Tibial artery (tissue), 4 donors: ENCODE measurements at regions not wholly inside any gene's neighbourhood (a gene's known extent, or its start where the extent isn't known, plus 50 kb on each side); places are given as distances from the start of the nearest gene placed in this dataset.

Experiments
- DNase-seq, 2 donors: peaks; one replicate each; pipeline ENCODE4 v3.0.0-alpha.2; 2019
- H3K27ac ChIP-seq, 2 donors: fragments of 200-600 bp; sonication (generic) in 1 of 2; 1 replicate in 1 of 2; 2 replicates in 1 of 2; pipeline ENCODE4 v1.5.1; 2018 to 2019; ENCODE audit warnings: mild to moderate bottlenecking in 1 of 2
- H3K27me3 ChIP-seq, 2 donors: fragments of 200-600 bp; sonication (generic) in 1 of 2; one replicate each; pipeline versions ENCODE4 v1.5.1 to v1.6.0; 2016 to 2019
- H3K36me3 ChIP-seq, 3 donors: fragments of 200-600 bp; sonication (generic) in 2 of 3; one replicate each; pipeline ENCODE4 v1.5.1; 2016 to 2019; ENCODE audit warnings: mild to moderate bottlenecking in 2 of 3
- H3K4me1 ChIP-seq, 4 donors: fragments of 200-600 bp; sonication (generic) in 2 of 4; 1 replicate in 3 of 4; 2 replicates in 1 of 4; pipeline ENCODE4 v1.5.1; 2016 to 2019
- H3K4me3 ChIP-seq, 2 donors: fragments of 200-600 bp; sonication (generic) in 1 of 2; 1 replicate in 1 of 2; 2 replicates in 1 of 2; pipeline ENCODE4 v1.5.1; 2018 to 2019; ENCODE audit warnings: mild to moderate bottlenecking in 2 of 2
- H3K9me3 ChIP-seq, 3 donors: fragments of 200-600 bp; sonication (generic) in 1 of 3; one replicate each; pipeline ENCODE4 v1.5.1; 2016 to 2019
- CTCF ChIP-seq, 2 experiments: fragments of 200-600 bp in 1 of 2; fragments of 450-650 bp in 1 of 2; IDR thresholded peaks; one replicate each; pipeline ENCODE4 v1.5.1; 2017 to 2019; ENCODE audit warnings: antibody characterized with exemption in 2 of 2, mild to moderate bottlenecking in 1 of 2, moderate library complexity in 1 of 2
- intact Hi-C: fragments of 100-400 bp; cut with DNase I; formaldehyde crosslinking; loops from one replicate; pipeline ENCODE4 v1.15.0; 2023; ENCODE audit warnings: low total_unique reads

GRCh38 chr4:166655231-166655630, 579.1 kb downstream of the SPOCK3 start:
- DNase-seq: no peak
- intact Hi-C loops: no loop called here

GRCh38 chr4:166655705-166656104, 578.6 kb downstream of the SPOCK3 start:
- TF ChIP-seq CTCF (IDR thresholded peaks at IDR 0.05): no peak
- Histone ChIP-seq H3K27ac (no peak overlapping the region), H3K4me3 (no peak overlapping the region), H3K36me3 (no peaks in the 10 kb centered on the region), H3K4me1 (no peaks in the 10 kb centered on the region), H3K9me3 (no peaks in the 10 kb centered on the region), H3K27me3 (no peaks in the 10 kb centered on the region)
- DNase-seq: no peak
- intact Hi-C loops: no loop called here

More at GRCh38 chr4:166655231-166655630, 579.1 kb downstream of the SPOCK3 start:
- Histone ChIP-seq H3K9me3 (no peaks in the 10 kb centered on the region), H3K27me3 (no peaks in the 10 kb centered on the region), H3K4me3 (no peak overlapping the region), H3K36me3 (no peaks in the 10 kb centered on the region), H3K27ac (no peak overlapping the region), H3K4me1 (no peaks in the 10 kb centered on the region)
- no peak for TF ChIP-seq CTCF (IDR thresholded peaks at IDR 0.05)

- no peak for TF ChIP-seq CTCF (IDR thresholded peaks at IDR 0.05)
- intact Hi-C loops: no loop called here
- no peaks in the 10 kb centered on the region for H3K36me3 ChIP-seq
- no peaks in the 10 kb centered on the region for H3K9me3 ChIP-seq
- DNase-seq: no peak
- H3K27ac ChIP-seq: no peak overlapping the region
- H3K27me3 ChIP-seq: no peaks in the 10 kb centered on the region
- no peaks in the 10 kb centered on the region for H3K4me1 ChIP-seq
- H3K4me3 ChIP-seq: no peak overlapping the region
Observed at GRCh38 chr4:166657261-166657660, 577.0 kb downstream of the SPOCK3 start.

GRCh38 chr4:166658585-166658984, 575.7 kb downstream of the SPOCK3 start:
- no peak overlapping the region for H3K27ac ChIP-seq
- H3K9me3 ChIP-seq: no peaks in the 10 kb centered on the region
- intact Hi-C loops: no loop called here
- no peaks in the 10 kb centered on the region for H3K27me3 ChIP-seq
- no peaks in the 10 kb centered on the region for H3K4me1 ChIP-seq
- no peaks in the 10 kb centered on the region for H3K36me3 ChIP-seq
- no peak for TF ChIP-seq CTCF (IDR thresholded peaks at IDR 0.05)
- H3K4me3 ChIP-seq: no peak overlapping the region
- DNase-seq: no peak

- Histone ChIP-seq H3K4me1 (no peaks in the 10 kb centered on the region), H3K27me3 (no peaks in the 10 kb centered on the region), H3K9me3 (no peaks in the 10 kb centered on the region), H3K4me3 (no peak overlapping the region), H3K36me3 (no peaks in the 10 kb centered on the region), H3K27ac (no peak overlapping the region)
- no peak for TF ChIP-seq CTCF (IDR thresholded peaks at IDR 0.05)
- intact Hi-C loops: no loop called here
- DNase-seq: no peak
Observed at GRCh38 chr4:166662266-166662843, 571.9 kb downstream of the SPOCK3 start.

GRCh38 chr4:166670341-166670740, 564.0 kb downstream of the SPOCK3 start:
- no peaks in the 10 kb centered on the region for H3K4me1 ChIP-seq
- DNase-seq: no peak
- no peak overlapping the region for H3K4me3 ChIP-seq
- intact Hi-C loops: no loop called here
- H3K9me3 ChIP-seq: no peaks in the 10 kb centered on the region
- no peak overlapping the region for H3K27ac ChIP-seq
- no peaks in the 10 kb centered on the region for H3K27me3 ChIP-seq
- no peak for TF ChIP-seq CTCF (IDR thresholded peaks at IDR 0.05)
- no peaks in the 10 kb centered on the region for H3K36me3 ChIP-seq
